GM12872 (cell line): ENCODE measurements at regions not wholly inside any gene's neighbourhood (a gene's known extent, or its start where the extent isn't known, plus 50 kb on each side); places are given as distances from the start of the nearest gene placed in this dataset.

Experiments
- CTCF ChIP-seq: IDR thresholded peaks from 3 replicates; pipeline ENCODE4 v1.5.1; 2011; ENCODE audit warnings: low read depth, mild to moderate bottlenecking, low read length, moderate library complexity; ENCODE audit not compliant: insufficient read depth

- TF ChIP-seq CTCF = no peak
These were observed 149.8 kb downstream of the LSMEM1 start for GRCh38 chr7:112630565-112630964.

GRCh38 chr7:112634107-112634506, 153.3 kb downstream of the LSMEM1 start:
- TF ChIP-seq CTCF = no peak

GRCh38 chr7:112635742-112636141, 154.5 kb downstream of the TMEM168 start:
- no peak for TF ChIP-seq CTCF

GRCh38 chr7:112638675-112639400, 151.4 kb downstream of the TMEM168 start:
- TF ChIP-seq CTCF = no peak

GRCh38 chr7:112640685-112641084, 149.5 kb downstream of the TMEM168 start:
- TF ChIP-seq CTCF = no peak

GRCh38 chr7:112646783-112647182, 143.4 kb downstream of the TMEM168 start:
- TF ChIP-seq CTCF = no peak

GRCh38 chr7:112648781-112649180, 141.4 kb downstream of the TMEM168 start:
- TF ChIP-seq CTCF = no peak
